Keratinocyte (primary cell): ENCODE measurements at regions not wholly inside any gene's neighbourhood (a gene's known extent, or its start where the extent isn't known, plus 50 kb on each side); places are given as distances from the start of the nearest gene placed in this dataset.

Experiments used
- CTCF ChIP-seq, 3 experiments: IDR thresholded peaks in 1 of 3; conservative IDR thresholded peaks in 1 of 3; optimal IDR thresholded peaks in 1 of 3; 2 replicates in 2 of 3; 3 replicates in 1 of 3; pipeline versions ENCODE3 to v1.5.1; 2011; ENCODE audit warnings: low read length in 3 of 3, mild to moderate bottlenecking in 3 of 3, moderate library complexity in 2 of 3, control low read depth in 1 of 3, inconsistent platforms in 1 of 3; ENCODE audit not compliant: insufficient read depth in 2 of 3; ENCODE audit errors: extremely low read depth in 1 of 3
- EZH2 ChIP-seq: IDR thresholded peaks from one replicate; pipeline ENCODE4 v1.6.1; 2012; ENCODE audit warnings: inconsistent platforms, mild to moderate bottlenecking, low read length, moderate library complexity

- TF ChIP-seq CTCF (optimal IDR thresholded peaks at IDR 0.05 in 1 of 3, IDR thresholded peaks at IDR 0.05 in 1 of 3, conservative IDR thresholded peaks at IDR 0.05 in 1 of 3; ENCODE audit: extremely low read depth in 1 of 3, insufficient read depth in 2 of 3, low read length in 3 of 3) (no peak), EZH2 (no peak)
Measured at GRCh38 chr5:60330236-60330635, 369.7 kb downstream of the DEPDC1B start.
